Lower leg skin (tissue), 3 donors: ENCODE measurements at regions not wholly inside any gene's neighbourhood (a gene's known extent, or its start where the extent isn't known, plus 50 kb on each side); places are given as distances from the start of the nearest gene placed in this dataset.

ENCODE experiments used
- CTCF ChIP-seq, 3 donors: fragments of 450-650 bp; IDR thresholded peaks; one replicate each; pipeline ENCODE4 v1.5.1; 2016; ENCODE audit warnings: antibody characterized with exemption in 3 of 3, mild to moderate bottlenecking in 3 of 3, moderate library complexity in 2 of 3
- POLR2A ChIP-seq, 2 donors: fragments of 450-650 bp; IDR thresholded peaks; one replicate each; pipeline ENCODE4 v1.6.1; 2016 to 2017; ENCODE audit warnings: antibody characterized with exemption in 2 of 2, mild to moderate bottlenecking in 1 of 2, moderate library complexity in 1 of 2

DNA sequence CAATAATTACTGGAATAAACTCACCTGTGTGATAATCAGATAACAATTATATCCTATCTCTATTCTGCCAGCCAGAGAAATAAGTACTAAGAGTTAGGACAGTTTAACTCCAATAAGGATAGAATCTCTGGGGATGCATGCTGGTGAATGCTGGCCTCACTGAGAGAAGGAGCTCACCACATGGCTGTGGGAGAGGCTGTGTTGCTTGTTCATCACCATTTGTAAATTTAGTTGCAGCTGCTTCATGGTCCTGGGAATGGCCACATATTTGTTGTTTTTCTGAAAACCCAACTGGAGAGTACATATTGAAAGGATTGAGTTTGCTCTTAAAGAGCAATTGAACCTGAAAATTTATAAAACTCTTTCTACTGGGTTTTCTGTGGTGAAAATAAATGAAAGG, 207.3 kb downstream of the NECTIN3 start:
- no peak for TF ChIP-seq CTCF (IDR thresholded peaks at IDR 0.05)
- no peak for TF ChIP-seq POLR2A (IDR thresholded peaks at IDR 0.05)
